ENCODE measurements at regions not wholly inside any gene's neighbourhood (a gene's known extent, or its start where the extent isn't known, plus 50 kb on each side); places are given as distances from the start of the nearest gene placed in this dataset.

- H3K27me3 Mint-ChIP-seq (ENCODE audit: insufficient read depth) = peaks cover 3% of the 10 kb centered on the region
- no peak overlapping the region for H3K27ac Mint-ChIP-seq
- no peaks in the 10 kb centered on the region for H3K36me3 Mint-ChIP-seq (ENCODE audit: low read depth)
- no peak for DNase-seq (ENCODE audit: low spot score)
- intact Hi-C loops (cut with micrococcal nuclease) = no loop called here
- H3K4me1 Mint-ChIP-seq (ENCODE audit: low read depth) = no peaks in the 10 kb centered on the region
- no peak overlapping the region for H3K4me3 Mint-ChIP-seq
- H3K9me3 Mint-ChIP-seq = no peaks in the 10 kb centered on the region
Observed at GRCh38 chr7:46003896-46004875, 83.1 kb upstream of the IGFBP3 start.

GRCh38 chr7:46003161-46003560, 82.1 kb upstream of the IGFBP3 start:
- Mint-ChIP-seq H3K4me1 (ENCODE audit: low read depth) (no peaks in the 10 kb centered on the region), H3K36me3 (ENCODE audit: low read depth) (no peaks in the 10 kb centered on the region), H3K27me3 (ENCODE audit: insufficient read depth) (peaks cover 3% of the 10 kb centered on the region), H3K27ac (no peak overlapping the region), H3K9me3 (peaks cover under 1% of the 10 kb centered on the region), H3K4me3 (no peak overlapping the region)
- intact Hi-C loops (cut with micrococcal nuclease) = no loop called here
- no peak for DNase-seq (ENCODE audit: low spot score)

- Mint-ChIP-seq H3K4me1 (ENCODE audit: low read depth) (no peaks in the 10 kb centered on the region), H3K9me3 (peaks cover 13% of the 10 kb centered on the region), H3K4me3 (no peak overlapping the region), H3K27ac (no peak overlapping the region), H3K27me3 (ENCODE audit: insufficient read depth) (peaks cover 3% of the 10 kb centered on the region), H3K36me3 (ENCODE audit: low read depth) (no peaks in the 10 kb centered on the region)
- no peak for DNase-seq (ENCODE audit: low spot score)
- intact Hi-C loops (cut with micrococcal nuclease) = no loop called here
Observed at GRCh38 chr7:46000513-46000912, 79.4 kb upstream of the IGFBP3 start.

- no peaks in the 10 kb centered on the region for H3K4me1 Mint-ChIP-seq (ENCODE audit: low read depth)
- H3K27me3 Mint-ChIP-seq (ENCODE audit: insufficient read depth) = peaks cover 3% of the 10 kb centered on the region
- H3K27ac Mint-ChIP-seq = no peak overlapping the region
Observed at GRCh38 chr7:45999541-45999940, 78.5 kb upstream of the IGFBP3 start.

GRCh38 chr7:45998506-45998905, 77.4 kb upstream of the IGFBP3 start:
- H3K27ac Mint-ChIP-seq = no peak overlapping the region
- no peak overlapping the region for H3K4me3 Mint-ChIP-seq
- peaks cover 3% of the 10 kb centered on the region for H3K27me3 Mint-ChIP-seq (ENCODE audit: insufficient read depth)
- intact Hi-C loops (cut with micrococcal nuclease) = no loop called here
- H3K4me1 Mint-ChIP-seq (ENCODE audit: low read depth) = no peaks in the 10 kb centered on the region
- no peaks in the 10 kb centered on the region for H3K36me3 Mint-ChIP-seq (ENCODE audit: low read depth)
- peaks cover 22% of the 10 kb centered on the region for H3K9me3 Mint-ChIP-seq
- no peak for DNase-seq (ENCODE audit: low spot score)

More at GRCh38 chr7:45999541-45999940, 78.5 kb upstream of the IGFBP3 start:
- H3K4me3 Mint-ChIP-seq = no peak overlapping the region
- H3K36me3 Mint-ChIP-seq (ENCODE audit: low read depth) = no peaks in the 10 kb centered on the region
- no peak for DNase-seq (ENCODE audit: low spot score)
- peaks cover 16% of the 10 kb centered on the region for H3K9me3 Mint-ChIP-seq
- intact Hi-C loops (cut with micrococcal nuclease) = no loop called here

- Mint-ChIP-seq H3K36me3 (ENCODE audit: low read depth) (no peaks in the 10 kb centered on the region), H3K27ac (no peak overlapping the region), H3K4me3 (no peak overlapping the region), H3K27me3 (ENCODE audit: insufficient read depth) (no peaks in the 10 kb centered on the region), H3K4me1 (ENCODE audit: low read depth) (no peaks in the 10 kb centered on the region), H3K9me3 (peaks cover 28% of the 10 kb centered on the region)
- intact Hi-C loops (cut with micrococcal nuclease) = no loop called here
- no peak for DNase-seq (ENCODE audit: low spot score)
Observed at GRCh38 chr7:45993621-45994020, 72.5 kb upstream of the IGFBP3 start.

GRCh38 chr7:45992826-45993225, 71.8 kb upstream of the IGFBP3 start:
- intact Hi-C loops (cut with micrococcal nuclease) = no loop called here
- H3K4me3 Mint-ChIP-seq = no peak overlapping the region
- H3K4me1 Mint-ChIP-seq (ENCODE audit: low read depth) = no peaks in the 10 kb centered on the region
- H3K27ac Mint-ChIP-seq = no peak overlapping the region
- H3K9me3 Mint-ChIP-seq = peaks cover 24% of the 10 kb centered on the region
- H3K36me3 Mint-ChIP-seq (ENCODE audit: low read depth) = no peaks in the 10 kb centered on the region
- H3K27me3 Mint-ChIP-seq (ENCODE audit: insufficient read depth) = no peaks in the 10 kb centered on the region
- no peak for DNase-seq (ENCODE audit: low spot score)

GRCh38 chr7:45990276-45990675, 69.2 kb upstream of the IGFBP3 start:
- no peaks in the 10 kb centered on the region for H3K4me1 Mint-ChIP-seq (ENCODE audit: low read depth)
- no peak for DNase-seq (ENCODE audit: low spot score)
- no peak overlapping the region for H3K4me3 Mint-ChIP-seq
- no peak overlapping the region for H3K27ac Mint-ChIP-seq
- H3K36me3 Mint-ChIP-seq (ENCODE audit: low read depth) = no peaks in the 10 kb centered on the region
- no peaks in the 10 kb centered on the region for H3K27me3 Mint-ChIP-seq (ENCODE audit: insufficient read depth)
- intact Hi-C loops (cut with micrococcal nuclease) = no loop called here
- H3K9me3 Mint-ChIP-seq = peaks cover 13% of the 10 kb centered on the region

GRCh38 chr7:45988405-45989057, 67.5 kb upstream of the IGFBP3 start:
- H3K9me3 Mint-ChIP-seq = peaks cover 7% of the 10 kb centered on the region
- no peaks in the 10 kb centered on the region for H3K4me1 Mint-ChIP-seq (ENCODE audit: low read depth)
- no peak for DNase-seq (ENCODE audit: low spot score)
- no peaks in the 10 kb centered on the region for H3K36me3 Mint-ChIP-seq (ENCODE audit: low read depth)
- no peak overlapping the region for H3K4me3 Mint-ChIP-seq
- intact Hi-C loops (cut with micrococcal nuclease) = no loop called here
- H3K27me3 Mint-ChIP-seq (ENCODE audit: insufficient read depth) = no peaks in the 10 kb centered on the region
- no peak overlapping the region for H3K27ac Mint-ChIP-seq

- no peak overlapping the region for H3K27ac Mint-ChIP-seq
- no peak for DNase-seq (ENCODE audit: low spot score)
- intact Hi-C loops (cut with micrococcal nuclease) = no loop called here
- no peaks in the 10 kb centered on the region for H3K36me3 Mint-ChIP-seq (ENCODE audit: low read depth)
- no peaks in the 10 kb centered on the region for H3K27me3 Mint-ChIP-seq (ENCODE audit: insufficient read depth)
- H3K4me1 Mint-ChIP-seq (ENCODE audit: low read depth) = no peaks in the 10 kb centered on the region
- no peak overlapping the region for H3K4me3 Mint-ChIP-seq
- H3K9me3 Mint-ChIP-seq = peaks cover 5% of the 10 kb centered on the region
Observed at GRCh38 chr7:45987521-45988290, 66.6 kb upstream of the IGFBP3 start.

GRCh38 chr7:45986355-45987298, 65.6 kb upstream of the IGFBP3 start:
- Mint-ChIP-seq H3K9me3 (peaks cover 2% of the 10 kb centered on the region), H3K4me3 (no peak overlapping the region), H3K27ac (no peak overlapping the region), H3K4me1 (ENCODE audit: low read depth) (no peaks in the 10 kb centered on the region), H3K36me3 (ENCODE audit: low read depth) (no peaks in the 10 kb centered on the region), H3K27me3 (ENCODE audit: insufficient read depth) (no peaks in the 10 kb centered on the region)
- intact Hi-C loops (cut with micrococcal nuclease) = no loop called here
- no peak for DNase-seq (ENCODE audit: low spot score)

- Mint-ChIP-seq H3K4me1 (ENCODE audit: low read depth) (no peaks in the 10 kb centered on the region), H3K27ac (no peak overlapping the region), H3K36me3 (ENCODE audit: low read depth) (no peaks in the 10 kb centered on the region), H3K9me3 (no peaks in the 10 kb centered on the region), H3K4me3 (no peak overlapping the region), H3K27me3 (ENCODE audit: insufficient read depth) (no peaks in the 10 kb centered on the region)
- intact Hi-C loops (cut with micrococcal nuclease) = no loop called here
- no peak for DNase-seq (ENCODE audit: low spot score)
Observed at GRCh38 chr7:45985902-45986301, 64.8 kb upstream of the IGFBP3 start.
